GM23338 (cell line): ENCODE measurements at regions not wholly inside any gene's neighbourhood (a gene's known extent, or its start where the extent isn't known, plus 50 kb on each side); places are given as distances from the start of the nearest gene placed in this dataset.

ENCODE experiments used
- CTCF ChIP-seq, 2 experiments: fragments of 200-600 bp in 1 of 2; sonication (generic) in 1 of 2; conservative IDR thresholded peaks; 2 replicates each; pipeline versions ENCODE4 v1.5.1 to v1.6.1; 2016 to 2017; ENCODE audit warnings: antibody characterized with exemption in 2 of 2, low read depth in 2 of 2, mild to moderate bottlenecking in 2 of 2, moderate library complexity in 1 of 2
- EZH2 ChIP-seq: fragments of 200-600 bp; sonication (generic); IDR thresholded peaks from one replicate; pipeline ENCODE4 v1.8.0; 2017; ENCODE audit warnings: antibody characterized with exemption, mild to moderate bottlenecking, low read depth; ENCODE audit not compliant: unreplicated experiment
- EZH2phosphoT487 ChIP-seq: fragments of 200-600 bp; sonication (generic); IDR thresholded peaks from one replicate; pipeline ENCODE4 v1.8.1; 2018; ENCODE audit warnings: antibody characterized with exemption; ENCODE audit not compliant: unreplicated experiment
- POLR2AphosphoS5 ChIP-seq: IDR thresholded peaks from 2 replicates; pipeline ENCODE4 v1.6.1; 2016; ENCODE audit warnings: antibody characterized with exemption, low read depth
- STAT1 ChIP-seq: IDR thresholded peaks from one replicate; pipeline ENCODE4 v1.6.1; 2016; ENCODE audit warnings: antibody characterized with exemption; ENCODE audit not compliant: unreplicated experiment
- ZNF114 ChIP-seq: fragments of 250-450 bp; sonication (Bioruptor Pico); IDR thresholded peaks from 2 replicates; pipeline ENCODE4 v1.5.0; 2020; ENCODE audit warnings: mild to moderate bottlenecking, moderate library complexity
- TF ChIP-seq, protein P1 (sequence below): fragments of 250-450 bp; sonication (Bioruptor Pico); IDR thresholded peaks from 2 replicates; pipeline ENCODE4 v1.5.0; 2020; ENCODE audit warnings: mild to moderate bottlenecking, moderate library complexity
- TF ChIP-seq, protein P2 (sequence below): IDR thresholded peaks from one replicate; pipeline ENCODE4 v1.6.1; 2018; ENCODE audit warnings: antibody characterized with exemption; ENCODE audit not compliant: unreplicated experiment

DNA sequence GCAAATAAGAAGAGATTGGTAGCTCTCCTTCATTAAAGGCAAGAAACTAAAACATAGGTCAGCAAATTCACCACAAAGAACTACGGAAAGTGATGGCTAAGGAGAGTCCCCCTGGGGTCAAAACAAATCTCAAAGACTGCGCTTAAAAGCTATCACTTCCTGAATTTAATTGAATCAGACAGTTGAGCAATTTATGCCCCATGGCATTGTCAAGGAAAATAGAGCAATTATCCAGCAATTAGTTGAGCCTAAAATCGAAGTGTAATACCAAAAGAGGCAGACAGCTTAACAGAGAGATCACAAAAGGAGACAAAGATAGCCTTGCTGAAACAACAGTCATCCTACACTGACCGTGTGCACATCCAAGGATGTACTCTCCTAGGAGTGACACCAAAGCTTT lies 74.4 kb upstream of the SCN10A start:
- TF ChIP-seq CTCF (conservative IDR thresholded peaks at IDR 0.05; ENCODE audit: low read depth in 2 of 2) (no peak), POLR2AphosphoS5 (no peak), EZH2phosphoT487 (no peak), EZH2 (no peak), STAT1 (no peak), ZNF114 (no peak)
- TF ChIP-seq, protein P1, sequence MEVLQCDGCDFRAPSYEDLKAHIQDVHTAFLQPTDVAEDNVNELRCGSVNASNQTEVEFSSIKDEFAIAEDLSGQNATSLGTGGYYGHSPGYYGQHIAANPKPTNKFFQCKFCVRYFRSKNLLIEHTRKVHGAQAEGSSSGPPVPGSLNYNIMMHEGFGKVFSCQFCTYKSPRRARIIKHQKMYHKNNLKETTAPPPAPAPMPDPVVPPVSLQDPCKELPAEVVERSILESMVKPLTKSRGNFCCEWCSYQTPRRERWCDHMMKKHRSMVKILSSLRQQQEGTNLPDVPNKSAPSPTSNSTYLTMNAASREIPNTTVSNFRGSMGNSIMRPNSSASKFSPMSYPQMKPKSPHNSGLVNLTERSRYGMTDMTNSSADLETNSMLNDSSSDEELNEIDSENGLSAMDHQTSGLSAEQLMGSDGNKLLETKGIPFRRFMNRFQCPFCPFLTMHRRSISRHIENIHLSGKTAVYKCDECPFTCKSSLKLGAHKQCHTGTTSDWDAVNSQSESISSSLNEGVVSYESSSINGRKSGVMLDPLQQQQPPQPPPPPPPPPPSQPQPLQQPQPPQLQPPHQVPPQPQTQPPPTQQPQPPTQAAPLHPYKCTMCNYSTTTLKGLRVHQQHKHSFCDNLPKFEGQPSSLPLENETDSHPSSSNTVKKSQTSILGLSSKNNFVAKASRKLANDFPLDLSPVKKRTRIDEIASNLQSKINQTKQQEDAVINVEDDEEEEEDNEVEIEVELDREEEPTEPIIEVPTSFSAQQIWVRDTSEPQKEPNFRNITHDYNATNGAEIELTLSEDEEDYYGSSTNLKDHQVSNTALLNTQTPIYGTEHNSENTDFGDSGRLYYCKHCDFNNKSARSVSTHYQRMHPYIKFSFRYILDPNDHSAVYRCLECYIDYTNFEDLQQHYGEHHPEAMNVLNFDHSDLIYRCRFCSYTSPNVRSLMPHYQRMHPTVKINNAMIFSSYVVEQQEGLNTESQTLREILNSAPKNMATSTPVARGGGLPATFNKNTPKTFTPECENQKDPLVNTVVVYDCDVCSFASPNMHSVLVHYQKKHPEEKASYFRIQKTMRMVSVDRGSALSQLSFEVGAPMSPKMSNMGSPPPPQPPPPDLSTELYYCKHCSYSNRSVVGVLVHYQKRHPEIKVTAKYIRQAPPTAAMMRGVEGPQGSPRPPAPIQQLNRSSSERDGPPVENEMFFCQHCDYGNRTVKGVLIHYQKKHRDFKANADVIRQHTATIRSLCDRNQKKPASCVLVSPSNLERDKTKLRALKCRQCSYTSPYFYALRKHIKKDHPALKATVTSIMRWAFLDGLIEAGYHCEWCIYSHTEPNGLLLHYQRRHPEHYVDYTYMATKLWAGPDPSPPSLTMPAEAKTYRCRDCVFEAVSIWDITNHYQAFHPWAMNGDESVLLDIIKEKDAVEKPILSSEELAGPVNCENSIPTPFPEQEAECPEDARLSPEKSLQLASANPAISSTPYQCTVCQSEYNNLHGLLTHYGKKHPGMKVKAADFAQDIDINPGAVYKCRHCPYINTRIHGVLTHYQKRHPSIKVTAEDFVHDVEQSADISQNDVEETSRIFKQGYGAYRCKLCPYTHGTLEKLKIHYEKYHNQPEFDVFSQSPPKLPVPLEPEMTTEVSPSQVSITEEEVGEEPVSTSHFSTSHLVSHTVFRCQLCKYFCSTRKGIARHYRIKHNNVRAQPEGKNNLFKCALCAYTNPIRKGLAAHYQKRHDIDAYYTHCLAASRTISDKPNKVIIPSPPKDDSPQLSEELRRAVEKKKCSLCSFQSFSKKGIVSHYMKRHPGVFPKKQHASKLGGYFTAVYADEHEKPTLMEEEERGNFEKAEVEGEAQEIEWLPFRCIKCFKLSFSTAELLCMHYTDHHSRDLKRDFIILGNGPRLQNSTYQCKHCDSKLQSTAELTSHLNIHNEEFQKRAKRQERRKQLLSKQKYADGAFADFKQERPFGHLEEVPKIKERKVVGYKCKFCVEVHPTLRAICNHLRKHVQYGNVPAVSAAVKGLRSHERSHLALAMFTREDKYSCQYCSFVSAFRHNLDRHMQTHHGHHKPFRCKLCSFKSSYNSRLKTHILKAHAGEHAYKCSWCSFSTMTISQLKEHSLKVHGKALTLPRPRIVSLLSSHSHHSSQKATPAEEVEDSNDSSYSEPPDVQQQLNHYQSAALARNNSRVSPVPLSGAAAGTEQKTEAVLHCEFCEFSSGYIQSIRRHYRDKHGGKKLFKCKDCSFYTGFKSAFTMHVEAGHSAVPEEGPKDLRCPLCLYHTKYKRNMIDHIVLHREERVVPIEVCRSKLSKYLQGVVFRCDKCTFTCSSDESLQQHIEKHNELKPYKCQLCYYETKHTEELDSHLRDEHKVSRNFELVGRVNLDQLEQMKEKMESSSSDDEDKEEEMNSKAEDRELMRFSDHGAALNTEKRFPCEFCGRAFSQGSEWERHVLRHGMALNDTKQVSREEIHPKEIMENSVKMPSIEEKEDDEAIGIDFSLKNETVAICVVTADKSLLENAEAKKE, result no peak
- TF ChIP-seq, protein P2, sequence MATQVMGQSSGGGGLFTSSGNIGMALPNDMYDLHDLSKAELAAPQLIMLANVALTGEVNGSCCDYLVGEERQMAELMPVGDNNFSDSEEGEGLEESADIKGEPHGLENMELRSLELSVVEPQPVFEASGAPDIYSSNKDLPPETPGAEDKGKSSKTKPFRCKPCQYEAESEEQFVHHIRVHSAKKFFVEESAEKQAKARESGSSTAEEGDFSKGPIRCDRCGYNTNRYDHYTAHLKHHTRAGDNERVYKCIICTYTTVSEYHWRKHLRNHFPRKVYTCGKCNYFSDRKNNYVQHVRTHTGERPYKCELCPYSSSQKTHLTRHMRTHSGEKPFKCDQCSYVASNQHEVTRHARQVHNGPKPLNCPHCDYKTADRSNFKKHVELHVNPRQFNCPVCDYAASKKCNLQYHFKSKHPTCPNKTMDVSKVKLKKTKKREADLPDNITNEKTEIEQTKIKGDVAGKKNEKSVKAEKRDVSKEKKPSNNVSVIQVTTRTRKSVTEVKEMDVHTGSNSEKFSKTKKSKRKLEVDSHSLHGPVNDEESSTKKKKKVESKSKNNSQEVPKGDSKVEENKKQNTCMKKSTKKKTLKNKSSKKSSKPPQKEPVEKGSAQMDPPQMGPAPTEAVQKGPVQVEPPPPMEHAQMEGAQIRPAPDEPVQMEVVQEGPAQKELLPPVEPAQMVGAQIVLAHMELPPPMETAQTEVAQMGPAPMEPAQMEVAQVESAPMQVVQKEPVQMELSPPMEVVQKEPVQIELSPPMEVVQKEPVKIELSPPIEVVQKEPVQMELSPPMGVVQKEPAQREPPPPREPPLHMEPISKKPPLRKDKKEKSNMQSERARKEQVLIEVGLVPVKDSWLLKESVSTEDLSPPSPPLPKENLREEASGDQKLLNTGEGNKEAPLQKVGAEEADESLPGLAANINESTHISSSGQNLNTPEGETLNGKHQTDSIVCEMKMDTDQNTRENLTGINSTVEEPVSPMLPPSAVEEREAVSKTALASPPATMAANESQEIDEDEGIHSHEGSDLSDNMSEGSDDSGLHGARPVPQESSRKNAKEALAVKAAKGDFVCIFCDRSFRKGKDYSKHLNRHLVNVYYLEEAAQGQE, result no peak
